NB4 (cell line): ENCODE measurements at regions not wholly inside any gene's neighbourhood (a gene's known extent, or its start where the extent isn't known, plus 50 kb on each side); places are given as distances from the start of the nearest gene placed in this dataset.

Experiments used
- DNase-seq: peaks from one replicate; pipeline ENCODE4 v3.0.0; 2010; ENCODE audit warnings: low read depth
- H3K4me3 ChIP-seq: one replicate; pipeline ENCODE4 v1.5.1; 2011; ENCODE audit warnings: mild to moderate bottlenecking, low read depth, low read length, moderate library complexity
- MYC ChIP-seq: IDR thresholded peaks from 2 replicates; pipeline ENCODE4 v1.6.1; 2011; ENCODE audit warnings: low read depth, low read length
- POLR2A ChIP-seq: IDR thresholded peaks from 2 replicates; pipeline ENCODE4 v1.6.1; 2011; ENCODE audit warnings: mild to moderate bottlenecking; ENCODE audit not compliant: insufficient read length; ENCODE audit errors: extremely low read depth
- TF ChIP-seq, protein P1 (sequence below): IDR thresholded peaks from one replicate; pipeline ENCODE4 v1.5.1; 2012; ENCODE audit warnings: low read depth, low read length
- TF ChIP-seq, protein P2 (sequence below): IDR thresholded peaks from 2 replicates; pipeline ENCODE4 v1.6.1; 2011; ENCODE audit warnings: low read depth, low read length

DNA sequence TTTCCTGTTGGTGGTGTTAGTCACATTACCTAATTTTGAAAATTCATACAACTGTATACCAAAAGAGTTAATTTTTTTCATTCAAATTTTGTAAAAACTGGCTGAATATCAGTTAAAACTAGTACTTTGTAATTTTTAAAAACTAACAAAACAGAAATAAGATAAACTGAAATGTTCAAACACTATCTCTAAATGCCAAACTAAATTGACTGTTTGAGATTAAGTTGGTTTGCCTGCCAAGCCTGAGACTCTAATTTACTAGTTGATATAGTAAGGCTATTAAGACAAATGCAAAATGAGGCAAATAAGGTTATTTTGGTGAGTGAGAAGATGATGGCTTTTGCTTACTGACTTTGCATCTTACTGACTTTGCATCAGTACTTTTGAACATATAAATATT lies 1134.9 kb upstream of the LRRN3 start:
- no peak overlapping the region for H3K4me3 ChIP-seq
- no peak for DNase-seq
- TF ChIP-seq, protein P1, sequence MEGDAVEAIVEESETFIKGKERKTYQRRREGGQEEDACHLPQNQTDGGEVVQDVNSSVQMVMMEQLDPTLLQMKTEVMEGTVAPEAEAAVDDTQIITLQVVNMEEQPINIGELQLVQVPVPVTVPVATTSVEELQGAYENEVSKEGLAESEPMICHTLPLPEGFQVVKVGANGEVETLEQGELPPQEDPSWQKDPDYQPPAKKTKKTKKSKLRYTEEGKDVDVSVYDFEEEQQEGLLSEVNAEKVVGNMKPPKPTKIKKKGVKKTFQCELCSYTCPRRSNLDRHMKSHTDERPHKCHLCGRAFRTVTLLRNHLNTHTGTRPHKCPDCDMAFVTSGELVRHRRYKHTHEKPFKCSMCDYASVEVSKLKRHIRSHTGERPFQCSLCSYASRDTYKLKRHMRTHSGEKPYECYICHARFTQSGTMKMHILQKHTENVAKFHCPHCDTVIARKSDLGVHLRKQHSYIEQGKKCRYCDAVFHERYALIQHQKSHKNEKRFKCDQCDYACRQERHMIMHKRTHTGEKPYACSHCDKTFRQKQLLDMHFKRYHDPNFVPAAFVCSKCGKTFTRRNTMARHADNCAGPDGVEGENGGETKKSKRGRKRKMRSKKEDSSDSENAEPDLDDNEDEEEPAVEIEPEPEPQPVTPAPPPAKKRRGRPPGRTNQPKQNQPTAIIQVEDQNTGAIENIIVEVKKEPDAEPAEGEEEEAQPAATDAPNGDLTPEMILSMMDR, result no peak
- TF ChIP-seq POLR2A (no peak), MYC (no peak)
- TF ChIP-seq, protein P2, sequence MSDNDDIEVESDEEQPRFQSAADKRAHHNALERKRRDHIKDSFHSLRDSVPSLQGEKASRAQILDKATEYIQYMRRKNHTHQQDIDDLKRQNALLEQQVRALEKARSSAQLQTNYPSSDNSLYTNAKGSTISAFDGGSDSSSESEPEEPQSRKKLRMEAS, result no peak

DNA sequence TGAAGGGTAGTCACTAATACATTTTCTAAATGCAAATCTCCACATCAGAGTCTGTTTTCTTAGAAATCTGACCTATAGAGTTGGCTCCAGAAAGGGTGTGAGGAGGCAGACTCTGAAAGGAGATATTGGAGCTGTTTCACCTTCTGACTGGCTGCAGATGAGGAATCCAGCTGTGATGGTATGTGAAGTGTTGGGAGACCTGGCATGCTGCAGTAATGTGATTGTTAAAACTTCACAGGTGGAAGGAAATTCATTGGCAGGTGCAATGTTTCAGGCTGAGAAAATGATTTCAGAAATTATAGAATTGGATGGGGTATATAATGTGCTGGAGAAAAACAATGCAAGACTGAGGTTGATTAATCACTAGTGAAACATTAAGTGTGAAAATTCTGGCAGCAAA lies 1134.0 kb upstream of the LRRN3 start:
- H3K4me3 ChIP-seq, result no peak overlapping the region
- TF ChIP-seq, protein P1, result no peak
- no peak for TF ChIP-seq POLR2A
- TF ChIP-seq, protein P2, result no peak
- TF ChIP-seq MYC, result no peak
- DNase-seq, result no peak

DNA sequence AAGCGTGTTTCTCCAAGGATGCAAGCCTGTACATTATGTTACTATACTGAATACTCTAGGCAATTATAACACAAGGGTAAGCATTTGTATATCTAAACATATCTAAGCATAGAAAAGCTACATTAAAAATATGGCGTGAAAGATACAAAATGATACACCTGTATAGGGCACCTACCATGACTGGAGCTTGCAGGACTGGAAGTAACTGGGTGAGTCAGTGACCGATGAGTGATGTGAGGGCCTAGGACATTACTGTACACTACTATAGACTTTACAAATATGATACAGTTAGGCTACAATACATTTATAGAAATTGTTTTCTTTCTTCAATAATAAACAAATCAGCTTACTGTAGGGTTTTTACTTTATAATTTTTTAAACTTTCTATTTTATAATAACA lies 1127.2 kb upstream of the LRRN3 start:
- H3K4me3 ChIP-seq, result no peak overlapping the region
- DNase-seq, result no peak
- TF ChIP-seq MYC (no peak), POLR2A (no peak)
- TF ChIP-seq, protein P2, result no peak
- TF ChIP-seq, protein P1, result no peak

DNA sequence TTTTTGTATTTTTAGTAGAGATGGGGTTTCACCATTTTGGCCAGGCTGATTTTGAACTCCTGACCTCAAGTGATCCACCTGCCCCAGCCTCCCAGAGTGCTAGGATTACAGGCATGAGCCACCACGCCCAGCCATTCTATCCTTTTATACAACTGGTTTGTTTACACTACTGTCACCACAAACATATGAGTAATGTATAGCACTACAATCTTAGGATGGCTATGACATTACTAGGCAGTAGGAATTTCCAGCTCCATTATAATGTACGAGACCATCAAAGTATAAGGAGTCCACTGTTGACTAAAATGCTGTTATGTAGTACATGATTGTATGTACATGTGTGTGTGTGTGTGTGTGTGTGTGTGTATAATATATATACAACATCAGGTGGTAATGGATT lies 1126.1 kb upstream of the LRRN3 start:
- TF ChIP-seq MYC (no peak), POLR2A (no peak)
- TF ChIP-seq, protein P2, result no peak
- TF ChIP-seq, protein P1, result no peak

DNA sequence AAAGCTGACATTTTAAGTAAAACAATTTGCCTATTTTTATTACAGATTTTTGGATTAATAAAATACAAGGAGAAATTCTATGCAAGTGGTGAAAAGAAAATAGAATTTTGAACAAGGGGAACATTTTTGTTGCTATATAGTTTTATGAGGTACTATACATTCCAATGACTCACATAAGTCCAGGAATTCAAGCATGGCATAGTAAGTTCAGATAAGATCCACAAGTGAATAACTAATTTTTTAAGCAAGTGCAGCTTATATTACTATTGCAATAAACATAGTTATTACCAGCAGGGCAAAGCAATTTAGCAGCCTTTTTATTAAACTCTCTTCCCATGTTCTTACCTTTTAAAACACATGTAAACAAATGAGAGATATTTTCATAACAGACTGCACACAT lies 1123.5 kb upstream of the LRRN3 start:
- TF ChIP-seq, protein P2, result no peak
- TF ChIP-seq, protein P1, result no peak
- TF ChIP-seq MYC (no peak), POLR2A (no peak)
- no peak overlapping the region for H3K4me3 ChIP-seq
- DNase-seq, result no peak

More for the DNA sequence above, 1126.1 kb upstream of the LRRN3 start:
- no peak for DNase-seq
- no peak overlapping the region for H3K4me3 ChIP-seq

DNA sequence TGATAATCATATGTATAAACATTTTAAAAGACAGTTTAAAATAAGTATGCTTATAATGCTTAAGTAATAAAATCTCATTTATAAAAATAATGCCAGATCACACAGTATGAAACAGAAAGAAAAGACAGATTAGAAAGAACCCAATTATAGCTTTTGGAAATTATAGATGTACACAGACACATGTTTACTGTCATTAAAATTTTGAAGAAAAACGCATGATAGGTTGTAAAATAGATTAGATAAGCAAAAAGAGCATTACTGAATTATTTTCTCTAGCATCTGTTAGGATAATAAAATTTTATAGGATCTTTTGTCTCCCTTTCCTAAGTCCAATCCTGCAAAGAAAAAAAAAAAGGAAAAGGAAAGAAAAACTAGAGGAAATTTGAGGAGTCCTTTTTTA lies 1107.3 kb upstream of the LRRN3 start:
- DNase-seq, result no peak
- TF ChIP-seq, protein P2, result no peak
- TF ChIP-seq, protein P1, result no peak
- TF ChIP-seq POLR2A, result no peak
- TF ChIP-seq MYC, result no peak
- no peak overlapping the region for H3K4me3 ChIP-seq
